ENCODE measurements at regions not wholly inside any gene's neighbourhood (a gene's known extent, or its start where the extent isn't known, plus 50 kb on each side); places are given as distances from the start of the nearest gene placed in this dataset.

- no peaks in the 10 kb centered on the region for H3K79me2 ChIP-seq (ENCODE audit: control insufficient read depth, low read length)
- H3K36me3 ChIP-seq (ENCODE audit: control insufficient read depth, low read length): no peaks in the 10 kb centered on the region
- no peaks in the 10 kb centered on the region for H3K27me3 ChIP-seq (ENCODE audit: control insufficient read depth, low read length)
- H4K20me1 ChIP-seq (ENCODE audit: control insufficient read depth, insufficient read depth, low read depth, low read length): no peaks in the 10 kb centered on the region
- no peaks in the 10 kb centered on the region for H3K9me3 ChIP-seq (ENCODE audit: control insufficient read depth, insufficient read depth, low read length)
- no peak overlapping the region for H3K4me3 ChIP-seq (ENCODE audit: low read length)
- H3K27ac ChIP-seq (ENCODE audit: low read depth, low read length): no peak overlapping the region
- no peaks in the 10 kb centered on the region for H3F3A ChIP-seq (ENCODE audit: control insufficient read depth, insufficient read depth)
- TF ChIP-seq CTCF (IDR thresholded peaks at IDR 0.05; ENCODE audit: low read depth, low read length, poor library complexity, severe bottlenecking) (no peak), EZH2phosphoT487 (IDR thresholded peaks at IDR 0.05; ENCODE audit: borderline replicate concordance, low read length) (no peak)
- no peaks in the 10 kb centered on the region for H3K9me2 ChIP-seq (replicated peaks; ENCODE audit: control insufficient read depth, low read length)
- H3K4me2 ChIP-seq (ENCODE audit: low read length): no peak overlapping the region
- H3K4me1 ChIP-seq (ENCODE audit: control insufficient read depth, low read length): no peaks in the 10 kb centered on the region
Observed at GRCh38 chr16:85221771-85222154, 109.5 kb upstream of the CIBAR2 start.

- H3K9me2 ChIP-seq (replicated peaks; ENCODE audit: control insufficient read depth, low read length): no peaks in the 10 kb centered on the region
- no peak overlapping the region for H3K27ac ChIP-seq (ENCODE audit: low read depth, low read length)
- TF ChIP-seq EZH2phosphoT487 (IDR thresholded peaks at IDR 0.05; ENCODE audit: borderline replicate concordance, low read length) (no peak), CTCF (IDR thresholded peaks at IDR 0.05; ENCODE audit: low read depth, low read length, poor library complexity, severe bottlenecking) (no peak)
- H3F3A ChIP-seq (ENCODE audit: control insufficient read depth, insufficient read depth): no peaks in the 10 kb centered on the region
- no peaks in the 10 kb centered on the region for H3K79me2 ChIP-seq (ENCODE audit: control insufficient read depth, low read length)
- H3K4me2 ChIP-seq (ENCODE audit: low read length): no peak overlapping the region
- H3K4me3 ChIP-seq (ENCODE audit: low read length): no peak overlapping the region
- no peaks in the 10 kb centered on the region for H3K27me3 ChIP-seq (ENCODE audit: control insufficient read depth, low read length)
- H3K9me3 ChIP-seq (ENCODE audit: control insufficient read depth, insufficient read depth, low read length): no peaks in the 10 kb centered on the region
- H4K20me1 ChIP-seq (ENCODE audit: control insufficient read depth, insufficient read depth, low read depth, low read length): no peaks in the 10 kb centered on the region
- H3K4me1 ChIP-seq (ENCODE audit: control insufficient read depth, low read length): peaks cover 3% of the 10 kb centered on the region; the same call in 1 of the 2 replicates
- no peaks in the 10 kb centered on the region for H3K36me3 ChIP-seq (ENCODE audit: control insufficient read depth, low read length)
Observed at GRCh38 chr16:85222155-85222863, 110.0 kb upstream of the CIBAR2 start.

GRCh38 chr16:85225257-85225656 is 113.0 kb upstream of the CIBAR2 start:
- H3K4me3 ChIP-seq (ENCODE audit: low read length): no peak overlapping the region
- H3K4me1 ChIP-seq (ENCODE audit: control insufficient read depth, low read length): peaks cover 4% of the 10 kb centered on the region; the same call in 1 of the 2 replicates
- no peaks in the 10 kb centered on the region for H3K27me3 ChIP-seq (ENCODE audit: control insufficient read depth, low read length)
- H3F3A ChIP-seq (ENCODE audit: control insufficient read depth, insufficient read depth): no peaks in the 10 kb centered on the region
- 0 out of 2 replicates have a peak, but pooled peaks cover under 1% of the 10 kb centered on the region for H4K20me1 ChIP-seq (ENCODE audit: control insufficient read depth, insufficient read depth, low read depth, low read length)
- H3K36me3 ChIP-seq (ENCODE audit: control insufficient read depth, low read length): no peaks in the 10 kb centered on the region
- H3K9me2 ChIP-seq (replicated peaks; ENCODE audit: control insufficient read depth, low read length): no peaks in the 10 kb centered on the region
- TF ChIP-seq EZH2phosphoT487 (IDR thresholded peaks at IDR 0.05; ENCODE audit: borderline replicate concordance, low read length) (no peak), CTCF (IDR thresholded peaks at IDR 0.05; ENCODE audit: low read depth, low read length, poor library complexity, severe bottlenecking) (no peak)
- no peak overlapping the region for H3K4me2 ChIP-seq (ENCODE audit: low read length)
- H3K79me2 ChIP-seq (ENCODE audit: control insufficient read depth, low read length): no peaks in the 10 kb centered on the region
- H3K9me3 ChIP-seq (ENCODE audit: control insufficient read depth, insufficient read depth, low read length): no peaks in the 10 kb centered on the region
- no peak overlapping the region for H3K27ac ChIP-seq (ENCODE audit: low read depth, low read length)
